Stimulated activated CD4-positive, alpha-beta T cell treated with anti-CD3 and anti-CD28 coated beads, Interleukin-1b, Interleukin-23, amount 100 ng/mL, for 24 hours (primary cell): ENCODE measurements at regions not wholly inside any gene's neighbourhood (a gene's known extent, or its start where the extent isn't known, plus 50 kb on each side); places are given as distances from the start of the nearest gene placed in this dataset.

Experiments
- DNase-seq, 4 experiments: peaks; one replicate each; pipeline ENCODE4 v3.0.0-alpha.2; 2020; ENCODE audit warnings: low read depth in 4 of 4, low spot score in 1 of 4

- no peak for DNase-seq
Observed at GRCh38 chr10:131646551-131647525, 254.0 kb upstream of the PPP2R2D start.

GRCh38 chr10:131647789-131648188 lies 253.0 kb upstream of the PPP2R2D start:
- no peak for DNase-seq

GRCh38 chr10:131648386-131649020 lies 252.3 kb upstream of the PPP2R2D start:
- DNase-seq, result no peak

- DNase-seq, result no peak
Observed at GRCh38 chr10:131649617-131650016, 251.2 kb upstream of the PPP2R2D start.

- DNase-seq, result no peak
Observed at GRCh38 chr10:131650169-131650705, 250.6 kb upstream of the PPP2R2D start.

GRCh38 chr10:131650771-131651673 lies 249.8 kb upstream of the PPP2R2D start:
- DNase-seq, result no peak

- no peak for DNase-seq
Observed at GRCh38 chr10:131651674-131652437, 249.0 kb upstream of the PPP2R2D start.

- DNase-seq, result no peak
Observed at GRCh38 chr10:131652438-131653139, 248.2 kb upstream of the PPP2R2D start.

GRCh38 chr10:131653140-131653539 lies 247.7 kb upstream of the PPP2R2D start:
- no peak for DNase-seq

GRCh38 chr10:131653554-131654470 lies 247.0 kb upstream of the PPP2R2D start:
- no peak for DNase-seq

GRCh38 chr10:131654471-131655087 lies 246.2 kb upstream of the PPP2R2D start:
- DNase-seq, result no peak

GRCh38 chr10:131655101-131655849 lies 245.5 kb upstream of the PPP2R2D start:
- DNase-seq, result no peak

- no peak for DNase-seq
Observed at GRCh38 chr10:131656009-131656408, 244.8 kb upstream of the PPP2R2D start.

- no peak for DNase-seq
Observed at GRCh38 chr10:131656431-131656841, 244.4 kb upstream of the PPP2R2D start.

GRCh38 chr10:131657318-131657984 lies 243.4 kb upstream of the PPP2R2D start:
- no peak for DNase-seq

GRCh38 chr10:131657985-131658330 lies 242.8 kb upstream of the PPP2R2D start:
- no peak for DNase-seq
